ENCODE measurements at regions not wholly inside any gene's neighbourhood (a gene's known extent, or its start where the extent isn't known, plus 50 kb on each side); places are given as distances from the start of the nearest gene placed in this dataset.

- TF ChIP-seq, protein P1, sequence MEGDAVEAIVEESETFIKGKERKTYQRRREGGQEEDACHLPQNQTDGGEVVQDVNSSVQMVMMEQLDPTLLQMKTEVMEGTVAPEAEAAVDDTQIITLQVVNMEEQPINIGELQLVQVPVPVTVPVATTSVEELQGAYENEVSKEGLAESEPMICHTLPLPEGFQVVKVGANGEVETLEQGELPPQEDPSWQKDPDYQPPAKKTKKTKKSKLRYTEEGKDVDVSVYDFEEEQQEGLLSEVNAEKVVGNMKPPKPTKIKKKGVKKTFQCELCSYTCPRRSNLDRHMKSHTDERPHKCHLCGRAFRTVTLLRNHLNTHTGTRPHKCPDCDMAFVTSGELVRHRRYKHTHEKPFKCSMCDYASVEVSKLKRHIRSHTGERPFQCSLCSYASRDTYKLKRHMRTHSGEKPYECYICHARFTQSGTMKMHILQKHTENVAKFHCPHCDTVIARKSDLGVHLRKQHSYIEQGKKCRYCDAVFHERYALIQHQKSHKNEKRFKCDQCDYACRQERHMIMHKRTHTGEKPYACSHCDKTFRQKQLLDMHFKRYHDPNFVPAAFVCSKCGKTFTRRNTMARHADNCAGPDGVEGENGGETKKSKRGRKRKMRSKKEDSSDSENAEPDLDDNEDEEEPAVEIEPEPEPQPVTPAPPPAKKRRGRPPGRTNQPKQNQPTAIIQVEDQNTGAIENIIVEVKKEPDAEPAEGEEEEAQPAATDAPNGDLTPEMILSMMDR (IDR thresholded peaks at IDR 0.05), result no peak
- TF ChIP-seq POLR2A (IDR thresholded peaks at IDR 0.05) (no peak), EP300 (IDR thresholded peaks at IDR 0.05) (no peak)
These were observed 178.4 kb upstream of the SUCLG2 start for GRCh38 chr3:67832817-67833216.

All from ovary (tissue), 3 donors.